ENCODE measurements at regions not wholly inside any gene's neighbourhood (a gene's known extent, or its start where the extent isn't known, plus 50 kb on each side); places are given as distances from the start of the nearest gene placed in this dataset.

- Histone ChIP-seq H3K9me3 (ENCODE audit: control insufficient read depth in 3 of 3, low read length in 3 of 3) (no peaks in the 10 kb centered on the region), H3K4me1 (ENCODE audit: control insufficient read depth in 3 of 3, insufficient read depth in 3 of 3, low read length in 3 of 3) (peaks cover 0 to 3% (median 0%) of the 10 kb centered on the region in 3 donors), H3K27me3 (ENCODE audit: control insufficient read depth in 3 of 3, insufficient read depth in 3 of 3, low read length in 3 of 3) (no peaks in the 10 kb centered on the region)
These were observed 293.7 kb upstream of the ACVR2A start for GRCh38 chr2:147550995-147551731.

GRCh38 chr2:147549054-147549453 is 295.8 kb upstream of the ACVR2A start:
- Histone ChIP-seq H3K36me3 (ENCODE audit: control insufficient read depth in 3 of 3, insufficient read depth in 3 of 3, low read length in 3 of 3) (no peaks in the 10 kb centered on the region), H3K27me3 (ENCODE audit: control insufficient read depth in 3 of 3, insufficient read depth in 3 of 3, low read length in 3 of 3) (no peaks in the 10 kb centered on the region), H3K4me3 (ENCODE audit: low read length in 3 of 3) (no peak overlapping the region), H3K9me3 (ENCODE audit: control insufficient read depth in 3 of 3, low read length in 3 of 3) (no peaks in the 10 kb centered on the region), H3K4me1 (ENCODE audit: control insufficient read depth in 3 of 3, insufficient read depth in 3 of 3, low read length in 3 of 3) (no peaks in the 10 kb centered on the region), H3K9ac (ENCODE audit: low read depth in 1 of 3, low read length in 3 of 3) (no peak overlapping the region), H3K27ac (ENCODE audit: low read depth, low read length) (no peak overlapping the region)

More at GRCh38 chr2:147550995-147551731, 293.7 kb upstream of the ACVR2A start:
- no peaks in the 10 kb centered on the region for H3K36me3 ChIP-seq (ENCODE audit: control insufficient read depth in 3 of 3, insufficient read depth in 3 of 3, low read length in 3 of 3)
- H3K4me3 ChIP-seq (ENCODE audit: low read length in 3 of 3): no peak overlapping the region
- H3K27ac ChIP-seq (ENCODE audit: low read depth, low read length): no peak overlapping the region
- no peak overlapping the region for H3K9ac ChIP-seq (ENCODE audit: low read depth in 1 of 3, low read length in 3 of 3)

GRCh38 chr2:147548451-147548850 is 296.4 kb upstream of the ACVR2A start:
- no peak overlapping the region for H3K27ac ChIP-seq (ENCODE audit: low read depth, low read length)
- no peaks in the 10 kb centered on the region for H3K9me3 ChIP-seq (ENCODE audit: control insufficient read depth in 3 of 3, low read length in 3 of 3)
- H3K9ac ChIP-seq (ENCODE audit: low read depth in 1 of 3, low read length in 3 of 3): no peak overlapping the region
- no peak overlapping the region for H3K4me3 ChIP-seq (ENCODE audit: low read length in 3 of 3)
- H3K4me1 ChIP-seq (ENCODE audit: control insufficient read depth in 3 of 3, insufficient read depth in 3 of 3, low read length in 3 of 3): no peaks in the 10 kb centered on the region
- H3K27me3 ChIP-seq (ENCODE audit: control insufficient read depth in 3 of 3, insufficient read depth in 3 of 3, low read length in 3 of 3): no peaks in the 10 kb centered on the region
- H3K36me3 ChIP-seq (ENCODE audit: control insufficient read depth in 3 of 3, insufficient read depth in 3 of 3, low read length in 3 of 3): no peaks in the 10 kb centered on the region

DNA sequence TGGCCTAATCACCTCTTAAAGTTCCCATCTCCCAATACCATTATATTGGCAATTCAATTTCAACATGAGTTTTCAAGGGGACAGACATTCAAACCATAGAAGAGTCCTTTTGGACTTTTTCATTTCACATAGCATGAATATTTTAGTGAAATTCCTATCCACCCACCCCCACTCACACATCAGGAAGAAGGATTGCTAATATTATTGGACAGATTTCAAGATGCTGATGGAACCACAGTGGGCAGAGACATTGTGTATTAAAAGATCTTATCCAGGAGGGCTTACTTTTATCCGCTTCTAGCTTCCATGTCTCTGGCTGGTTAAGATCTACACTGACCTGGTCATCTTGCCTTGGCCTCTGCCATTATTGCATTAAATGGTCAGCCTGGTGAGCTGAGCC is 297.4 kb upstream of the ACVR2A start:
- no peaks in the 10 kb centered on the region for H3K4me1 ChIP-seq (ENCODE audit: control insufficient read depth in 3 of 3, insufficient read depth in 3 of 3, low read length in 3 of 3)
- H3K27me3 ChIP-seq (ENCODE audit: control insufficient read depth in 3 of 3, insufficient read depth in 3 of 3, low read length in 3 of 3): no peaks in the 10 kb centered on the region
- no peaks in the 10 kb centered on the region for H3K9me3 ChIP-seq (ENCODE audit: control insufficient read depth in 3 of 3, low read length in 3 of 3)
- no peak overlapping the region for H3K4me3 ChIP-seq (ENCODE audit: low read length in 3 of 3)
- no peak overlapping the region for H3K9ac ChIP-seq (ENCODE audit: low read depth in 1 of 3, low read length in 3 of 3)
- no peaks in the 10 kb centered on the region for H3K36me3 ChIP-seq (ENCODE audit: control insufficient read depth in 3 of 3, insufficient read depth in 3 of 3, low read length in 3 of 3)
- H3K27ac ChIP-seq (ENCODE audit: low read depth, low read length): no peak overlapping the region

DNA sequence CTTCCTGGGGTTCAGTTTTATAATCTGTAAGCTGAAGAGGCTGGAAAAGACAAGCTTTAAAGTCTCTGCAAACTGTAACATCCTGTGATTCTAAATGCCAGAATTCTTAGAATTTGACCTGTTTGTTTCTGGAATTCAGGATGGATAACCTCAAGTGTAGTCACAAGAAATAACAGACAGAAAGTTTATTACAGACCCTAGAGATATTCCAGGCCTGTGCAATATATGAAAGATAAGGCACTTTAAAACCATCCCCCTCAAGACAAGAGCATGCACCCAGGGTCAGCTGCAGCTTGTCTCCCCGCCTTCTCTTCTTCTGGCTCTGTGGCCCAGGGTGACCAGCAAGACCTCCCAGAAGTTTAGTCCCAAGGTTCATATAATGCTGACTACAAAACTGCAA is 298.7 kb upstream of the ACVR2A start:
- Histone ChIP-seq H3K9ac (ENCODE audit: low read depth in 1 of 3, low read length in 3 of 3) (no peak overlapping the region), H3K9me3 (ENCODE audit: control insufficient read depth in 3 of 3, low read length in 3 of 3) (no peaks in the 10 kb centered on the region), H3K27ac (ENCODE audit: low read depth, low read length) (no peak overlapping the region), H3K4me3 (ENCODE audit: low read length in 3 of 3) (no peak overlapping the region), H3K27me3 (ENCODE audit: control insufficient read depth in 3 of 3, insufficient read depth in 3 of 3, low read length in 3 of 3) (no peaks in the 10 kb centered on the region), H3K36me3 (ENCODE audit: control insufficient read depth in 3 of 3, insufficient read depth in 3 of 3, low read length in 3 of 3) (no peaks in the 10 kb centered on the region), H3K4me1 (ENCODE audit: control insufficient read depth in 3 of 3, insufficient read depth in 3 of 3, low read length in 3 of 3) (no peaks in the 10 kb centered on the region)

GRCh38 chr2:147543056-147543455 is 301.8 kb upstream of the ACVR2A start:
- H3K4me3 ChIP-seq (ENCODE audit: low read length in 3 of 3): no peak overlapping the region
- no peak overlapping the region for H3K27ac ChIP-seq (ENCODE audit: low read depth, low read length)
- no peaks in the 10 kb centered on the region for H3K4me1 ChIP-seq (ENCODE audit: control insufficient read depth in 3 of 3, insufficient read depth in 3 of 3, low read length in 3 of 3)
- H3K36me3 ChIP-seq (ENCODE audit: control insufficient read depth in 3 of 3, insufficient read depth in 3 of 3, low read length in 3 of 3): no peaks in the 10 kb centered on the region
- H3K9me3 ChIP-seq (ENCODE audit: control insufficient read depth in 3 of 3, low read length in 3 of 3): no peaks in the 10 kb centered on the region
- H3K27me3 ChIP-seq (ENCODE audit: control insufficient read depth in 3 of 3, insufficient read depth in 3 of 3, low read length in 3 of 3): no peaks in the 10 kb centered on the region
- no peak overlapping the region for H3K9ac ChIP-seq (ENCODE audit: low read depth in 1 of 3, low read length in 3 of 3)

GRCh38 chr2:147542351-147542750 is 302.5 kb upstream of the ACVR2A start:
- Histone ChIP-seq H3K9ac (ENCODE audit: low read depth in 1 of 3, low read length in 3 of 3) (no peak overlapping the region), H3K27me3 (ENCODE audit: control insufficient read depth in 3 of 3, insufficient read depth in 3 of 3, low read length in 3 of 3) (no peaks in the 10 kb centered on the region), H3K4me3 (ENCODE audit: low read length in 3 of 3) (no peak overlapping the region), H3K27ac (ENCODE audit: low read depth, low read length) (no peak overlapping the region), H3K36me3 (ENCODE audit: control insufficient read depth in 3 of 3, insufficient read depth in 3 of 3, low read length in 3 of 3) (no peaks in the 10 kb centered on the region), H3K9me3 (ENCODE audit: control insufficient read depth in 3 of 3, low read length in 3 of 3) (no peaks in the 10 kb centered on the region), H3K4me1 (ENCODE audit: control insufficient read depth in 3 of 3, insufficient read depth in 3 of 3, low read length in 3 of 3) (no peaks in the 10 kb centered on the region)

DNA sequence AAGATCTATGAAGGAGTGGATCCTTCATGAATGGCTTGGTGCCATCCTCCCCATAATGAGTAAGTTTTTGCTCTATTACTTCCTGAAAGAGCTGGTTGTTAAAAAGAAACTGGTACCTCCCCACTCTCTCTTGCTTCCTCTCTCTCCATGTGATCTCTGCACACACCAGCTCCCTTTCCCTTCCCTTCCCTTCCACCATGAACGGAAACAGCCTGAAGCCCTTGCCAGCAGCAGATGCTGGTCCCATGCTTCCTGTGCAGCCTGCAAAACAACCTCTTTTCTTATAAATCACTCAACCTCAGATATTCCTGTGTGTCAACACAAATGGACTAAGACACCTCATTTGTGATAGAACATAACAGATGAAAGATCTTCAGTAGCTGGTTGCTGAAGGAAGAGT is 303.5 kb upstream of the ACVR2A start:
- H3K4me1 ChIP-seq (ENCODE audit: control insufficient read depth in 3 of 3, insufficient read depth in 3 of 3, low read length in 3 of 3): no peaks in the 10 kb centered on the region
- no peak overlapping the region for H3K4me3 ChIP-seq (ENCODE audit: low read length in 3 of 3)
- no peak overlapping the region for H3K27ac ChIP-seq (ENCODE audit: low read depth, low read length)
- H3K36me3 ChIP-seq (ENCODE audit: control insufficient read depth in 3 of 3, insufficient read depth in 3 of 3, low read length in 3 of 3): no peaks in the 10 kb centered on the region
- no peak overlapping the region for H3K9ac ChIP-seq (ENCODE audit: low read depth in 1 of 3, low read length in 3 of 3)
- H3K9me3 ChIP-seq (ENCODE audit: control insufficient read depth in 3 of 3, low read length in 3 of 3): no peaks in the 10 kb centered on the region
- no peaks in the 10 kb centered on the region for H3K27me3 ChIP-seq (ENCODE audit: control insufficient read depth in 3 of 3, insufficient read depth in 3 of 3, low read length in 3 of 3)

DNA sequence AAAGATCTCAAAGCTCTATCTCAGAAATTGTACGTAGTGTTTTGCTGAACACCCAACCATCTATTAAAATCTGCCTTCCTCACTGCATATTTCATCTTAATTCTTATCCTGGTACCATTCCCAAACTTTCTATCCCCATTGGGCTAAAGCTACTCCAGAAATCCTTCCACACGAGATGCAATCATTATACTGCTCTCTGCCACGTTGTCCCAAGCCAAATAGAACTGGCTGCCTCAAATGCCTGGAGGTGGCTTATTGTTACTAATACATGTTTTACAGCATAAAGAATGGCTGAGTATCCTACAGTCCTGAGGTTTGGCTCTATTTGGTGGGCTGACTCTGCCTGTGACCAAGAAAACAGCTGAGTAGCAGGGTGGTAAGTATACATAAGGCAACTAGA is 306.0 kb upstream of the ACVR2A start:
- H3K27me3 ChIP-seq (ENCODE audit: control insufficient read depth in 3 of 3, insufficient read depth in 3 of 3, low read length in 3 of 3): no peaks in the 10 kb centered on the region
- H3K4me3 ChIP-seq (ENCODE audit: low read length in 3 of 3): no peak overlapping the region
- no peaks in the 10 kb centered on the region for H3K9me3 ChIP-seq (ENCODE audit: control insufficient read depth in 3 of 3, low read length in 3 of 3)
- no peaks in the 10 kb centered on the region for H3K36me3 ChIP-seq (ENCODE audit: control insufficient read depth in 3 of 3, insufficient read depth in 3 of 3, low read length in 3 of 3)
- no peaks in the 10 kb centered on the region for H3K4me1 ChIP-seq (ENCODE audit: control insufficient read depth in 3 of 3, insufficient read depth in 3 of 3, low read length in 3 of 3)
- H3K9ac ChIP-seq (ENCODE audit: low read depth in 1 of 3, low read length in 3 of 3): no peak overlapping the region
- H3K27ac ChIP-seq (ENCODE audit: low read depth, low read length): no peak overlapping the region

DNA sequence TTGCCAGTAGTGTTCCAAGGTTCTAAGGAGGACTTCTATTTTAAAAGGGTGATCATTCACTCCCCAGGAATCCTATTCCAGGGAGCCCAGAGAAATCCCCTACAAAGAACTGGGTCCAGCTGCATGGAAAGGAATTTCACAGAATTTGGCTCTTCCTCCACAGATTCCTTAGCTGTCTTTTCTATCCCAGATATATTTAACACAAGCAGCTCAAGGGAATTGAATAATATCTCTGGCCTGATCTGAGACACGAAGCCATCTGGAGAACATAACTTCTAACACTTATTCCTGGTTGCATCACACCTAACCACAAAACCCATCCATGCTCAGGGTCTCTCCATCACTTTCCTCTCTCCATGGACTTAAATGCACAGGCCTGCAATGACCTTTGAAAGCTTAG is 306.7 kb upstream of the ACVR2A start:
- no peak overlapping the region for H3K4me3 ChIP-seq (ENCODE audit: low read length in 3 of 3)
- H3K9me3 ChIP-seq (ENCODE audit: control insufficient read depth in 3 of 3, low read length in 3 of 3): no peaks in the 10 kb centered on the region
- no peak overlapping the region for H3K9ac ChIP-seq (ENCODE audit: low read depth in 1 of 3, low read length in 3 of 3)
- no peaks in the 10 kb centered on the region for H3K36me3 ChIP-seq (ENCODE audit: control insufficient read depth in 3 of 3, insufficient read depth in 3 of 3, low read length in 3 of 3)
- H3K4me1 ChIP-seq (ENCODE audit: control insufficient read depth in 3 of 3, insufficient read depth in 3 of 3, low read length in 3 of 3): no peaks in the 10 kb centered on the region
- H3K27me3 ChIP-seq (ENCODE audit: control insufficient read depth in 3 of 3, insufficient read depth in 3 of 3, low read length in 3 of 3): no peaks in the 10 kb centered on the region
- H3K27ac ChIP-seq (ENCODE audit: low read depth, low read length): no peak overlapping the region

Data from skeletal muscle tissue (tissue), 3 donors.